ENCODE measurements at regions not wholly inside any gene's neighbourhood (a gene's known extent, or its start where the extent isn't known, plus 50 kb on each side); places are given as distances from the start of the nearest gene placed in this dataset.

DNA sequence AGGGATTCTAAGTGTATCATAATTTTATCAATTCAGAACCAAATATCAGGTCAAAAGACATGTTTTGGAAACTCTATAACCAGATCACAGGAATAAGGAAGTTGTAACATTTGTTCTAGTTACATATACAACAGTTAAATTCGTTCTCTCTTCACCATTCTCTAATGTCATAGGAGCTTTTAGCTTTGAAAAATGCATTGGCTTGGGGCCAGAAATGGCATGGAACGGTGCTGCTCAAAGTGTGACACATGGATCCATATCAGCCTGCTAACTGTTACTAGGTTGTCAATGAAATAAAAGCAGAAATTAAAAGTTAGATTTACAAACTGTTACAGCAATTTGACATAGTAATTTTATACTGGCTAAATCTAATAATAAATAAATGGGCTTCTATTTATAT lies 120.3 kb downstream of the LCA5 start:
- no peak overlapping the region for H3K4me3 ChIP-seq (ENCODE audit: low read depth, low read length)
- ChIA-PET POLR2A (no interaction called here), CTCF (no interaction called here)
- DNase-seq (ENCODE audit: low read depth, low spot score), result no peak
- peaks cover 5% of the 10 kb centered on the region for H3K27me3 ChIP-seq (ENCODE audit: control insufficient read depth, insufficient read depth, low read length)
- H3K27ac ChIP-seq (ENCODE audit: low read depth, low read length), result no peak overlapping the region
- TF ChIP-seq, protein P1, sequence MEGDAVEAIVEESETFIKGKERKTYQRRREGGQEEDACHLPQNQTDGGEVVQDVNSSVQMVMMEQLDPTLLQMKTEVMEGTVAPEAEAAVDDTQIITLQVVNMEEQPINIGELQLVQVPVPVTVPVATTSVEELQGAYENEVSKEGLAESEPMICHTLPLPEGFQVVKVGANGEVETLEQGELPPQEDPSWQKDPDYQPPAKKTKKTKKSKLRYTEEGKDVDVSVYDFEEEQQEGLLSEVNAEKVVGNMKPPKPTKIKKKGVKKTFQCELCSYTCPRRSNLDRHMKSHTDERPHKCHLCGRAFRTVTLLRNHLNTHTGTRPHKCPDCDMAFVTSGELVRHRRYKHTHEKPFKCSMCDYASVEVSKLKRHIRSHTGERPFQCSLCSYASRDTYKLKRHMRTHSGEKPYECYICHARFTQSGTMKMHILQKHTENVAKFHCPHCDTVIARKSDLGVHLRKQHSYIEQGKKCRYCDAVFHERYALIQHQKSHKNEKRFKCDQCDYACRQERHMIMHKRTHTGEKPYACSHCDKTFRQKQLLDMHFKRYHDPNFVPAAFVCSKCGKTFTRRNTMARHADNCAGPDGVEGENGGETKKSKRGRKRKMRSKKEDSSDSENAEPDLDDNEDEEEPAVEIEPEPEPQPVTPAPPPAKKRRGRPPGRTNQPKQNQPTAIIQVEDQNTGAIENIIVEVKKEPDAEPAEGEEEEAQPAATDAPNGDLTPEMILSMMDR (IDR thresholded peaks at IDR 0.05; ENCODE audit: low read depth, low read length), result no peak
- no peaks in the 10 kb centered on the region for H3K9me3 ChIP-seq (ENCODE audit: control insufficient read depth, insufficient read depth, low read length)

DNA sequence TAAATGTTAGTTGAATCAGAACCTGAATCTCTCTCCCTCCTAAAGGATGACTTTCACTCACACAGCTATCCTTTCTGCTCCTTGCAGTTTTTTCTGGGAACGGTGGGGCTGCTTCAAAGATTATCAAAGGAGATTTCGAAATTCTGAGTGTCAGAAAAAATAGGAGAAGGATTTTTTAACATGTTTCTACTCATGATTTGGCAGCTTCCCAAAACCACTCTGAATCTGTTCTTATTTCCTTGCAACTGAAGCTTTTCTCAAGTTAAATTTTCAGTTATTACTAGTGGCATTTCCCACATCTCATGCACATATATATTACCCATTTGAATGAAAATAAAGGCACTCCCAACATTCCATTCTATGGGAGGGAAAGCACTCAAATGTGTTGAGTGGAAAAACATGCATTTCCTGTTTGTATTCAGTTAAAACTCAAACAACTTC lies 123.6 kb downstream of the LCA5 start:
- Histone ChIP-seq H3K27ac (ENCODE audit: low read depth, low read length) (no peak overlapping the region), H3K27me3 (ENCODE audit: control insufficient read depth, insufficient read depth, low read length) (no peaks in the 10 kb centered on the region), H3K9me3 (ENCODE audit: control insufficient read depth, insufficient read depth, low read length) (no peaks in the 10 kb centered on the region), H3K4me3 (ENCODE audit: low read depth, low read length) (no peak overlapping the region)
- DNase-seq (ENCODE audit: low read depth, low spot score), result peak; percentile 1
- TF ChIP-seq, protein P1 (IDR thresholded peaks at IDR 0.05; ENCODE audit: low read depth, low read length), result no peak
- ChIA-PET CTCF (no interaction called here), POLR2A (no interaction called here)

DNA sequence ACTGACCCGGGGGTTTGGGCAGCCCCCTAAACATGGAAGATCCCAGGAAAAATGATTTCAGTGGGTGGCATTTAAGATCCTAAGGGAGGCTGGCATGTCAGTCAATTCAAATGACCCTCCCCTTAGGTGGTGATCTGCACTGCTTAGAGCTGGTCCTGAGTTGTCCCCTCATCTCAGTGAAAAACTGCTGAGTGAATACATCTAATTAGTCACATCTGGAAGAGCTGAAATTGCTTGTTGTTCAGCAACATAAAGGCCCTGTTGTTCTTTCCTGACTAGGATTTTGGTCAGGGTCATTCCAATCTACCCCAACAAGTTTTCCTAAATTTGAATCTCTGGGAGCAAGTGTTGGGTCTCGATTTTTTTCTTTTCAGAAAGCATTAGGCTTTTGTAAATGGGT lies 126.4 kb downstream of the LCA5 start:
- POLR2A ChIA-PET, result no interaction called here

DNA sequence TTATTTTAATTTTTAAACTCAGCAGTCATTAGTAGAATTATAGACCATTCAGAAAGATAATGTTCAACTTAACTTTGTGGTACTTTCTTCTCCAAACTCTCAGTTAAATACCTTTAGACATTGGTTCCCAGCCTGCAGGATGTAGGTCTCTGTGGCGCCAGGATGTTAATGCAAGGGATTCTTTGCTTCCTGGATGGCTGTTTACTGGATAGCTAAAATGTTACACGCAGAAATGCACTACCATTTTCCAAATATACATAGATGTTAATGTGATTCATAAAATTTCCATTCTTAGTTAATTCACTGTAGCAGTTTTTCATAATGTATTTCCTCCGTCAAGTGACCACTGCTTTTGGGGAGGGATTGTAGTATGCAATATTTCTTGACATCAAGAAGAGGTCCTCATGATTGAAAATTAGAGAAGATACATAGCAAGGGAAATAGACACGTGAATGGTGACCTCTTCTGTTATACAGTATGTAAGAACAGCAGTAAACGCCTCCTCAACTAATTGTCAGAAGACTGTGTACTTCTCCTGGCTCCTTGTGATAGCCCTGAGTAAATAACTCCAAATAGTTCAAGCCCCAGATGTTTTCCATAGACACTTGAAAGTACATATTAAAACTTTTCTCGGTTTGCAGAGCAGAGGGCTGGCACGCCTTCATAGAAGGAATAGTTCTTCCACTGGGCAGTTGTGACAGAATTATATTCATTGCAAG lies 128.8 kb downstream of the LCA5 start:
- ChIA-PET POLR2A (no interaction called here), CTCF (no interaction called here)
- DNase-seq (ENCODE audit: low read depth, low spot score), result no peak
- H3K4me3 ChIP-seq (ENCODE audit: low read depth, low read length), result no peak overlapping the region
- no peaks in the 10 kb centered on the region for H3K9me3 ChIP-seq (ENCODE audit: control insufficient read depth, insufficient read depth, low read length)
- TF ChIP-seq, protein P1 (IDR thresholded peaks at IDR 0.05; ENCODE audit: low read depth, low read length), result no peak
- no peak overlapping the region for H3K27ac ChIP-seq (ENCODE audit: low read depth, low read length)
- H3K27me3 ChIP-seq (ENCODE audit: control insufficient read depth, insufficient read depth, low read length), result no peaks in the 10 kb centered on the region

More for the DNA sequence above, 126.4 kb downstream of the LCA5 start:
- H3K27ac ChIP-seq (ENCODE audit: low read depth, low read length), result no peak overlapping the region
- CTCF ChIA-PET, result no interaction called here
- DNase-seq (ENCODE audit: low read depth, low spot score), result no peak
- H3K27me3 ChIP-seq (ENCODE audit: control insufficient read depth, insufficient read depth, low read length), result no peaks in the 10 kb centered on the region
- TF ChIP-seq, protein P1 (IDR thresholded peaks at IDR 0.05; ENCODE audit: low read depth, low read length), result no peak
- no peak overlapping the region for H3K4me3 ChIP-seq (ENCODE audit: low read depth, low read length)
- no peaks in the 10 kb centered on the region for H3K9me3 ChIP-seq (ENCODE audit: control insufficient read depth, insufficient read depth, low read length)

DNA sequence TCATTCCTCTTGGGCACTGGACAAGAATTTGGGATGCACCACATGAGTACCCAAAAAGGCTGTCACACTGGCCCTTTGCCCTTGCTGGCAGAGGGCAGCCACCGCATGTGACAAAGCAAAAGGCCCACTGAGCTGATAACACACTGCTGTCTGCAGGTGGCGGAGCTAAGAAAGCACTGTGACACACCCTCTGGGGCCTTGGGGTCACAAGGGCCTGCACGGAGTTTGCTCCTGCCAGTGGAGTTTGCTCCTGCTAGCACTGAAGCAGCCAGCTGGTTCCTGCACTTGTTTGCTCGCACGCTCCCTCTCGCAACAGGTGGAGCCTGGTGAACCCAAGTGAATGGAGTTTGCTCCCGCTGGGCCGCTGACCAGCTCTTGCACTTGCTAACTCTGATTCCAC lies 132.6 kb downstream of the LCA5 start:
- H3K4me3 ChIP-seq (ENCODE audit: low read depth, low read length), result no peak overlapping the region
- no peaks in the 10 kb centered on the region for H3K27me3 ChIP-seq (ENCODE audit: control insufficient read depth, insufficient read depth, low read length)
- ChIA-PET POLR2A (no interaction called here), CTCF (no interaction called here)
- H3K9me3 ChIP-seq (ENCODE audit: control insufficient read depth, insufficient read depth, low read length), result no peaks in the 10 kb centered on the region
- no peak overlapping the region for H3K27ac ChIP-seq (ENCODE audit: low read depth, low read length)
- TF ChIP-seq, protein P1 (IDR thresholded peaks at IDR 0.05; ENCODE audit: low read depth, low read length), result no peak
- no peak for DNase-seq (ENCODE audit: low read depth, low spot score)

Measured in AG04450 (cell line).